T47D (cell line): ENCODE measurements at regions not wholly inside any gene's neighbourhood (a gene's known extent, or its start where the extent isn't known, plus 50 kb on each side); places are given as distances from the start of the nearest gene placed in this dataset.

Experiments
- DNase-seq, 2 experiments: peaks; one replicate each; pipeline versions ENCODE4 v3.0.0 to v3.0.0-alpha.2; 2011 to 2012; ENCODE audit warnings: low read depth in 1 of 2, low spot score in 1 of 2
- JUND ChIP-seq: IDR thresholded peaks from 2 replicates; pipeline ENCODE4 v1.6.1; 2012; ENCODE audit warnings: low read depth
- in situ Hi-C: cut with HindIII; loops from 2 replicates; pipeline ENCODE4 v1.10.0; 2016; ENCODE audit warnings: low sequenced_read_pairs, low pct_unique_long_range_greater_than_20kb

- DNase-seq = no peak
- no peak for TF ChIP-seq JUND
- in situ Hi-C loops = no loop called here
Observed at GRCh38 chr11:116179401-116179800, 593.4 kb downstream of the BUD13 start.

- no peak for TF ChIP-seq JUND
- no peak for DNase-seq
- in situ Hi-C loops = no loop called here
Observed at GRCh38 chr11:116177521-116178210, 595.1 kb downstream of the BUD13 start.

GRCh38 chr11:116176484-116177005, 596.2 kb downstream of the BUD13 start:
- in situ Hi-C loops = no loop called here
- no peak for DNase-seq
- TF ChIP-seq JUND = no peak

GRCh38 chr11:116175707-116176106, 597.1 kb downstream of the BUD13 start:
- TF ChIP-seq JUND = no peak
- in situ Hi-C loops = no loop called here
- no peak for DNase-seq

GRCh38 chr11:116173941-116174911, 598.6 kb downstream of the BUD13 start:
- in situ Hi-C loops = no loop called here
- TF ChIP-seq JUND = no peak
- no peak for DNase-seq

- TF ChIP-seq JUND = no peak
- no peak for DNase-seq
- in situ Hi-C loops = no loop called here
Observed at GRCh38 chr11:116173506-116173905, 599.3 kb downstream of the BUD13 start.

GRCh38 chr11:116172851-116173250, 599.9 kb downstream of the BUD13 start:
- no peak for TF ChIP-seq JUND
- in situ Hi-C loops = no loop called here
- DNase-seq = no peak

- in situ Hi-C loops = no loop called here
- DNase-seq = no peak
- no peak for TF ChIP-seq JUND
Observed at GRCh38 chr11:116172156-116172555, 600.6 kb downstream of the BUD13 start.

- no peak for TF ChIP-seq JUND
- no peak for DNase-seq
- in situ Hi-C loops = no loop called here
Observed at GRCh38 chr11:116171271-116172140, 601.3 kb downstream of the BUD13 start.

- TF ChIP-seq JUND = no peak
Observed at GRCh38 chr11:116170526-116171120, 602.2 kb downstream of the BUD13 start.

GRCh38 chr11:116169776-116170175, 603.0 kb downstream of the BUD13 start:
- in situ Hi-C loops = no loop called here
- no peak for TF ChIP-seq JUND
- no peak for DNase-seq

More at GRCh38 chr11:116170526-116171120, 602.2 kb downstream of the BUD13 start:
- in situ Hi-C loops = no loop called here
- peak; percentile 30 to 42 for DNase-seq

GRCh38 chr11:116168459-116168787, 604.4 kb downstream of the BUD13 start:
- TF ChIP-seq JUND = no peak
- in situ Hi-C loops = no loop called here
- DNase-seq = no peak
